ENCODE measurements at regions not wholly inside any gene's neighbourhood (a gene's known extent, or its start where the extent isn't known, plus 50 kb on each side); places are given as distances from the start of the nearest gene placed in this dataset.

GRCh38 chr7:17134786-17135185, 163.7 kb upstream of the AHR start:
- Histone ChIP-seq H3K4me3 (ENCODE audit: low read depth, low read length) (no peak overlapping the region), H3K9ac (no peak overlapping the region), H3K79me2 (no peaks in the 10 kb centered on the region), H3K4me1 (no peaks in the 10 kb centered on the region), H3K9me3 (ENCODE audit: control insufficient read depth, low read length) (no peaks in the 10 kb centered on the region), H3K27ac (no peak overlapping the region), H3K36me3 (ENCODE audit: control insufficient read depth, insufficient read depth, low read length) (no peaks in the 10 kb centered on the region), H2AFZ (no peak overlapping the region), H3K4me2 (ENCODE audit: low read length) (no peak overlapping the region), H3K27me3 (ENCODE audit: control insufficient read depth, insufficient read depth, low read length) (no peaks in the 10 kb centered on the region)
- no peak for TF ChIP-seq CTCF (IDR thresholded peaks at IDR 0.05)

- no peak overlapping the region for H2AFZ ChIP-seq
- H3K4me1 ChIP-seq, result no peaks in the 10 kb centered on the region
- TF ChIP-seq CTCF (IDR thresholded peaks at IDR 0.05), result no peak
- H3K36me3 ChIP-seq (ENCODE audit: control insufficient read depth, insufficient read depth, low read length), result no peaks in the 10 kb centered on the region
- no peak overlapping the region for H3K27ac ChIP-seq
- no peaks in the 10 kb centered on the region for H3K27me3 ChIP-seq (ENCODE audit: control insufficient read depth, insufficient read depth, low read length)
- no peak overlapping the region for H3K4me3 ChIP-seq (ENCODE audit: low read depth, low read length)
- no peaks in the 10 kb centered on the region for H3K9me3 ChIP-seq (ENCODE audit: control insufficient read depth, low read length)
- no peak overlapping the region for H3K9ac ChIP-seq
- no peak overlapping the region for H3K4me2 ChIP-seq (ENCODE audit: low read length)
- no peaks in the 10 kb centered on the region for H3K79me2 ChIP-seq
These were observed 162.3 kb upstream of the AHR start for GRCh38 chr7:17136126-17136525.

- no peak overlapping the region for H3K9ac ChIP-seq
- H3K79me2 ChIP-seq, result no peaks in the 10 kb centered on the region
- no peak overlapping the region for H3K4me2 ChIP-seq (ENCODE audit: low read length)
- no peaks in the 10 kb centered on the region for H3K9me3 ChIP-seq (ENCODE audit: control insufficient read depth, low read length)
- H2AFZ ChIP-seq, result no peak overlapping the region
- H3K4me1 ChIP-seq, result no peaks in the 10 kb centered on the region
- no peak for TF ChIP-seq CTCF (IDR thresholded peaks at IDR 0.05)
- no peaks in the 10 kb centered on the region for H3K36me3 ChIP-seq (ENCODE audit: control insufficient read depth, insufficient read depth, low read length)
- H3K27ac ChIP-seq, result no peak overlapping the region
- H3K4me3 ChIP-seq (ENCODE audit: low read depth, low read length), result no peak overlapping the region
- H3K27me3 ChIP-seq (ENCODE audit: control insufficient read depth, insufficient read depth, low read length), result no peaks in the 10 kb centered on the region
These were observed 159.4 kb upstream of the AHR start for GRCh38 chr7:17139081-17139480.

GRCh38 chr7:17140406-17140805, 158.0 kb upstream of the AHR start:
- Histone ChIP-seq H3K9ac (no peak overlapping the region), H3K79me2 (no peaks in the 10 kb centered on the region), H3K4me1 (no peaks in the 10 kb centered on the region), H3K27me3 (ENCODE audit: control insufficient read depth, insufficient read depth, low read length) (no peaks in the 10 kb centered on the region), H3K9me3 (ENCODE audit: control insufficient read depth, low read length) (no peaks in the 10 kb centered on the region), H3K27ac (no peak overlapping the region), H3K4me3 (ENCODE audit: low read depth, low read length) (no peak overlapping the region), H3K36me3 (ENCODE audit: control insufficient read depth, insufficient read depth, low read length) (no peaks in the 10 kb centered on the region), H3K4me2 (ENCODE audit: low read length) (no peak overlapping the region), H2AFZ (no peak overlapping the region)
- TF ChIP-seq CTCF (IDR thresholded peaks at IDR 0.05), result no peak

- no peaks in the 10 kb centered on the region for H3K4me1 ChIP-seq
- peak overlapping the region; percentile 10 for H3K4me3 ChIP-seq (ENCODE audit: low read depth, low read length)
- no peaks in the 10 kb centered on the region for H3K9me3 ChIP-seq (ENCODE audit: control insufficient read depth, low read length)
- TF ChIP-seq CTCF (IDR thresholded peaks at IDR 0.05), result no peak
- no peak overlapping the region for H3K27ac ChIP-seq
- H3K9ac ChIP-seq, result no peak overlapping the region
- H2AFZ ChIP-seq, result no peak overlapping the region
- H3K4me2 ChIP-seq (ENCODE audit: low read length), result no peak overlapping the region
- no peaks in the 10 kb centered on the region for H3K27me3 ChIP-seq (ENCODE audit: control insufficient read depth, insufficient read depth, low read length)
- no peaks in the 10 kb centered on the region for H3K36me3 ChIP-seq (ENCODE audit: control insufficient read depth, insufficient read depth, low read length)
- H3K79me2 ChIP-seq, result no peaks in the 10 kb centered on the region
These were observed 155.5 kb upstream of the AHR start for GRCh38 chr7:17142831-17143541.

Data from parathyroid adenoma (tissue), 2 donors.